Stimulated activated CD8-positive, alpha-beta memory T cell treated with anti-CD3 and anti-CD28 coated beads, Interleukin-2, amount 100 ng/mL, for 1 hour (primary cell): ENCODE measurements at regions not wholly inside any gene's neighbourhood (a gene's known extent, or its start where the extent isn't known, plus 50 kb on each side); places are given as distances from the start of the nearest gene placed in this dataset.

ENCODE experiments used
- DNase-seq, 2 donors: peaks; one replicate each; pipeline ENCODE4 v3.0.0-alpha.2; 2020; ENCODE audit warnings: low read depth in 2 of 2

DNA sequence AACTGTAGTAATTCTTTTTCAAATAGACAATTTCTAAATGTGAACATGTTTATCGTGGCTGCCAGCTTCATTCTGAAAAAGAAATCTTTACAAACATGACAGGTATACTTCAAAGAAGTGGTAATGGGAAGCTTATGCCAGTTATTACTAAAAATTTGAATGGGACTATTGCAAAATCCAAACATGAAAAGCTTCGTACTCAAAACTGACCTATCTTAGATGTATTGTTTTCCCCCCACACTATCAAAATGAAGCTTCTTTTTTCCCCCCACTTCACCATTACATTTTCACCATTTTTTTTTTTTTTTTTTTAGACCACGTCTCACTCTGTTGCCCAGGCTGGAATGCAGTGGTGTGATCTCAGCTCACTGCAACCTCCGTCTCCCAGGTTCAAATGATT lies 50.4 kb upstream of the SERTAD2 start:
- DNase-seq: no peak

GRCh38 chr2:64704996-64705395 lies 51.3 kb upstream of the SERTAD2 start:
- no peak for DNase-seq

GRCh38 chr2:64707276-64707675 lies 53.6 kb upstream of the SERTAD2 start:
- DNase-seq: no peak

- no peak for DNase-seq
Measured at GRCh38 chr2:64708829-64709228, 55.1 kb upstream of the SERTAD2 start.

GRCh38 chr2:64711252-64711800 lies 57.6 kb upstream of the SERTAD2 start:
- DNase-seq: no peak

- no peak for DNase-seq
Measured at GRCh38 chr2:64713686-64714085, 60.0 kb upstream of the SERTAD2 start.

- DNase-seq: no peak
Measured at GRCh38 chr2:64716569-64716968, 62.9 kb upstream of the SERTAD2 start.

- DNase-seq: no peak
Measured at GRCh38 chr2:64718250-64718885, 64.7 kb upstream of the SERTAD2 start.

DNA sequence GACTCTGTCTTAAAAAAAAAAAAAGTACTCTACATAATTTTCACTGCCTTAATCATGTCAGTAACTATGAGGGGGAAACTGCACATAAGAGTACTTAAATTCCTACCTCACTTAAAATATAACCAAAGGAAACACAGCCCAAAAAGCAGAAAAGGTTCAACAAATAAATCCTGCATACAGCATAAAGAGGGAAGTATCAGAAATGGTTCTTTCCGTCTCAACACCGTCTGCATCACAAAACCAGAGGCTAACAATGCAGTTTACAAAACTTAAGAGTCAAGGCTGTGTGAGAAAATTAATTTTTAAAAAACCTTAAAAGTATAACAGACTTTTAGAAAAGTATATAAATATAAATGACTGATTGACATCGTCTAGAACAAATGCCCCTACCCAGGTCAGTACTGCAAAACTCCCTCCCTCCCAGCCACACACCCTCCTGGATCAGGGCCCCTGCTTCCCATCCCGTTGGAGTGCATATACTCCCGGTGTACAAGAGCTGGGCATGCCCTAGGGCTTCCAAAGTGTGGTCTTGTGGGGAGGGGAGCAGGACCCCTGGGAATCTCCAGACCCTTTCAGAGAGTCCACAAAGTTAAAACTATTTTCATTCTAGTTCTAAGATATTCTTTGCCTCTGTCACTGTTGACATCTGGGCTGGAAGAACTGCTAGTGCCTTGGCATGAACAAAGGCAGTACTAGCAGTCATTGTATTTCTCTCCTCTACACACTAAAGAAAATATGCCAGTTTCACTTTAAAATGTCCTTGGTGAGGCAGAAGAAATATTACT lies 67.0 kb upstream of the SERTAD2 start:
- DNase-seq: no peak

GRCh38 chr2:64721320-64721623 lies 67.6 kb upstream of the SERTAD2 start:
- DNase-seq: no peak

DNA sequence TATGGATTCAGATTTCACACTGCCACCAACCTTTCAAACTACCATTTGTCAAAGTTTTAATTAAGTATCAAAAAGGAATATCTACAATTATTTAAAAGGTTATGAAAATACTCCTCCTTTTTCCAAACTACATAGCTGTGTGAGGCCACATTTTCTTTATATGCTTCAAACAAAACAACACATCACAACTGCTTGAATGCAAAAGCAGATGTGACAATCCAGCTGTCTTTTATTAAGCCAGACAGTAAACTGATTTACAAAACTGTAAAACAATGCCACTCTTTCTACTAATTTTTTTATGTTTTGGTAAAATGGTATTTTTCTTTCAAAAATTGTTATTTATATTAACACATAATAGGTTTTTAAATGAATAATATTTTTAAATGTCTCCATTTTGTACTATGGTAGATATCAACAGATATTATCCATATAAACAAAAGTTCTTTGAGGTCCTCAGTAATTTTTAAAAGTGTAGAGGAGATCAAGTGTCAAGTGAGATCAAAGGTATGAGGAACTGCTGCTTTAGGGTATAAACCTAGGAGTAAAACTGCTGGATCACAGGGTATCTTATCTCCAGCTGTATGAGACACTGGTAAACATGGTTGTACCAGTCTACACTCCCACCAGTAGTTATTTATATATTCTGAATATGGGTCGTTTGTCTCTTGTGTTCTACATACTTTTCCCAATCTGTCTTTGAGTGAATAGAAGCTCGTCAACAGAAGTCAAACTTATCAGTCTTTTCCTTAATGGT lies 68.8 kb upstream of the SERTAD2 start:
- no peak for DNase-seq

- no peak for DNase-seq
Measured at GRCh38 chr2:64727013-64727767, 73.5 kb upstream of the SERTAD2 start.

DNA sequence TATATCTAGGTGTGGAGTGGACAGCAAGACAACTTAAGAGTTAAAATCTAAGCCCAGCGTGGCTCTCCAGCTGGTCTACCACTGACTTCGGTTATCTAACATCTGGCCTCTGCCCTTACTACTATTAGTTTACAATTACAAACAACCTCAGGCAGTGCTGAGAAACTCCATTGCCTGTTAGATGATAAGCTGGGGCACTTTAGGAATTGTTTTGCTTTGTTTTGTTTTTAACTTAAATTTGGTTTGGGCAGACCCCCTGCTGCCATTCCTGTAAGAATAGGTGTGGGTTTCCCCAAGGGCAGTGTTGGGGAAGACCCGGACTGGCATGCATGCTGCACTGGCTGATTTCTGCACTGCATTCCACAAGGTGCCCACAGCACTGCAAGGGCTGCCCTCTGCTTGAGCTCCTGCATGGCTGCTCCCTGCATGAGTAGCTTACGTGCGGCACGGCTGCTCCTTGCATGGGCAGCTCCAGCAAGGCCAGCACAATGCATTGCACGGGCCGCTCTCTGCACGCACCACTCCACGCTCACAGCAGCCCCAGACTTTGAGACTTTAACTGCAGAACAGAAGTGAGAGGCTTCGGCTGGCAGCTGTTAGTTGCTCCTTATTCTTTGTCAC lies 74.2 kb upstream of the SERTAD2 start:
- no peak for DNase-seq

DNA sequence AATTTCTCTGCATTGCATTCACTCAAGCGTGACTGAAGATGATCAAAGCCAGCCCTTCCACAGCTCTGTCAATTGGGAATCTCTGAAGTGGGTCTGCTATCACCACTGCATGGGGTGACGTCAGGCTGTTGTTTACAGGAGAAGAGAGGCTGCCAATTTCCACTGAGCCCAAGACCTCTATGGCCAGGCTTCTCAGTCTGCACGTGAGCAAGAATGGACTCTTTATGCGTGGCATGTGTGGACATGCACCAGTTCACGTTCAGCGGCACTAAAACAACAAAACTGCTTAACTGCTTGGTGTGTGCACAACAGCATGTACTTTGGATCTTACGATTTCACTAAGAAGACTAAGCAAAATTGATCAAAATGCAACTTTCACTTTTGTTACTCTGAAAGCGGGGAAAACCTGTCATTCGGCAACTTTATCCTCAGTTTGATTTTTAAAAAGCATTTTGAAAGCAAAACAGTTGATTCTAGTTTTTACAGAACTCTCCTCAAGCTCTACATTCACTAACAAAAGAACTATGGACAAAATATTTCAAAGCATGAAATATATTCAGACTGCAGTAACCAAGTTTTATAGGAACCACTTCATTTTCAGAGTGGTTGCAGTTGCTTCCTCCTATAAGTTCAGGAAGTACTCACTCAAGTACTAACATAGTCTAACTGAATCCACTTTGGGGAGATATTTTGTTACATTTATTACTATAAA lies 77.0 kb upstream of the SERTAD2 start:
- DNase-seq: no peak

- DNase-seq: no peak
Measured at GRCh38 chr2:64731263-64731643, 77.5 kb upstream of the SERTAD2 start.

DNA sequence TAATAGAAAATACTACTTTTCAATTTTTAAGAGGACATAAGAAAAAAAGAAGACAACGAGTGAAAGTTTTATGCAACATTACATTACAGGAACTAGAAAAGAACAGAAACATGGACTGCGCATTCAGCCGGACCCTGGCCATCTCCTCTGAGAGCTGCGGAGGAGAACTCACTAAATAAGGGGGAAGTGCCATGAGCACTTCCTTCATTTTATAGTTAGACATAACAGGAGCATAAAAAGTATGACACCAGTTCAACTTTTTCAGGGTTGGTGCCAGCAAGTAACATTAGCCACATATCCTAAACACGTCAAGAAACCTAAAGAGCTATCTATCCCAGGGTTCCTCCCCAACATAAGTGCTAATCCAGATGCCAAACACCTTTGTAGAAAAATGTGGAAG lies 78.0 kb upstream of the SERTAD2 start:
- DNase-seq: no peak

GRCh38 chr2:64732146-64732545 lies 78.4 kb upstream of the SERTAD2 start:
- no peak for DNase-seq

DNA sequence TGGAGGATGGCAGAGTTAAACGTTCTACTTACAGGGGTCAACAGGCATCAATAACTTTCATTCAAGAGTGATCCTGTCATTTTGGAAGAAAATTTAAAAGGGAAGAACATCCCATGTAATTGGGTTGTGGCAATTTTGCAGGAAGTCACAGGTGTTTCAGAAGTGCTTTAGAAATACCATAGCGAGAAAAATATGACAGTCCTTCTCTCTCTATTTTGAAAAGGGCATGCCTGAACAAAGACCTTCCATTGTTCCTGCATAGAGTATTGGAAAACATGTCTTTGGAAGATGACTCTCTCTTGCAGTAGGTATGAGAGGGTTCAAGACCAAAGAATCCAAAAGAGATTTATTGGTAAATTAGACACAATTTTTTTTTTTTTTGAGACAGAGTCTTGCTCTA lies 81.8 kb upstream of the SERTAD2 start:
- DNase-seq: no peak

GRCh38 chr2:64737547-64737946 lies 83.8 kb upstream of the SERTAD2 start:
- DNase-seq: no peak

- DNase-seq: no peak
Measured at GRCh38 chr2:64738026-64738425, 84.3 kb upstream of the SERTAD2 start.

DNA sequence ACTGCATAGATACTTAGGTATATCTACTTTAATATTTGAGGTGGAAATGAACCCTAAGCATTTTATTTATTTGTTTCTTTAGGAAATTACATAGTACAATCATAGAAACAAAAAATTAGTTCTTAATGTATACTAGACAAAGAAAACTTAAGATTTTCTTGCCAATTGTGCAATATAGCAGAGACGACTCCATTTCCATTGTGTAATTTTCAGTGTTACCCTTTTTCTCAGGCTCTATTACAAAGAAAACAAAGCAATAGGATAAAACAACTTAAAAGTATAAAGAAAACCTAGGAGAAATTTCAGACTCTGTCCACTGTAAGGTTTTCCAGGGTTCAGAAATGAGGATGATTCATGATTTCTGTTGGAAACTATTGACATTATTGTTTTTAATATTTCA lies 89.0 kb upstream of the SERTAD2 start:
- DNase-seq: no peak
